Heart right ventricle (tissue), 16 donors: ENCODE measurements at regions not wholly inside any gene's neighbourhood (a gene's known extent, or its start where the extent isn't known, plus 50 kb on each side); places are given as distances from the start of the nearest gene placed in this dataset.

Experiments used
- ATAC-seq, 8 donors: fragments of 200-7000 bp; cut with Tn5 transposase; one replicate each; pipeline ENCODE4 v1.9.1; 2020; ENCODE audit warnings: mild to moderate bottlenecking in 8 of 8, moderate library complexity in 8 of 8, moderate number of reproducible peaks in 1 of 8
- DNase-seq, 2 donors: peaks; one replicate each; pipeline ENCODE4 v3.0.0-alpha.2; 2020
- H3K27ac ChIP-seq, 10 donors: fragments of 200-600 bp; sonication (generic) in 2 of 10; one replicate each; pipeline versions ENCODE4 v1.5.0 to v1.8.0; 2020 to 2022; ENCODE audit warnings: mild to moderate bottlenecking in 3 of 10
- H3K27me3 ChIP-seq, 7 donors: fragments of 200-600 bp; one replicate each; pipeline ENCODE4 v1.8.0; 2021 to 2022; ENCODE audit warnings: mild to moderate bottlenecking in 2 of 7
- H3K36me3 ChIP-seq, 9 donors: fragments of 200-600 bp; sonication (generic) in 1 of 9; one replicate each; pipeline versions ENCODE4 v1.5.0 to v1.8.0; 2020 to 2022; ENCODE audit warnings: mild to moderate bottlenecking in 2 of 9
- H3K4me1 ChIP-seq, 9 donors: fragments of 200-600 bp; sonication (generic) in 1 of 9; one replicate each; pipeline versions ENCODE4 v1.5.0 to v1.8.0; 2020 to 2022; ENCODE audit warnings: mild to moderate bottlenecking in 4 of 9
- H3K4me3 ChIP-seq, 10 donors: fragments of 200-600 bp; sonication (generic) in 2 of 10; one replicate each; pipeline versions ENCODE4 v1.5.0 to v1.8.0; 2020 to 2022; ENCODE audit warnings: mild to moderate bottlenecking in 7 of 10, moderate library complexity in 2 of 10
- H3K9me3 ChIP-seq, 11 donors: fragments of 200-600 bp in 10 of 11; sonication (generic) in 2 of 11; one replicate each; pipeline versions ENCODE4 v1.5.0 to v1.8.0; 2013 to 2022; ENCODE audit warnings: mild to moderate bottlenecking in 2 of 11, control low read depth in 1 of 11, moderate library complexity in 1 of 11
- CTCF ChIP-seq, 9 donors: fragments of 200-600 bp; sonication (generic) in 2 of 9; IDR thresholded peaks; one replicate each; pipeline versions ENCODE4 v1.5.0 to v1.8.0; 2021 to 2022; ENCODE audit warnings: antibody characterized with exemption in 9 of 9, mild to moderate bottlenecking in 5 of 9, moderate library complexity in 1 of 9
- WGBS, 2 donors: extraction: QIAGEN DNeasy Blood & Tissue Kit; methylation state at CpG; one replicate each; pipeline ENCODE4 v1.1.7; 2013; ENCODE audit warnings: inconsistent platforms in 1 of 2; 5-methylcytosine and 5-hydroxymethylcytosine counted together
- intact Hi-C, 10 donors: fragments of 100-400 bp; cut with DNase I; formaldehyde crosslinking; loops; one replicate each; pipeline versions ENCODE4 v1.11.1 to v1.14.2; 2022
- donor health status: Arrhythmogenic right ventricular cardiomyopathy.
- donor health status: ischemic (EF 13 %, LVEDD 7.1; RV severe dilation, severe dysfunction).
- donor health status: healthy with polysubstance abuse.
- donor health status: DM: no; HTN: yes; CAD: no.
- donor health status: DM: no; HTN: no; CAD: no.
- donor health status: ischemic (EF 25% LVEDD 6.9; RV normal size, moderate dysfunction).
- donor health status: ischemic (EF 25% LVEDD 5.7; RV mildly dilated, moderate dysfunction).
- donor health status: healthy.
- donor health status: DM: yes; HTN: yes; CAD: no.
- donor health status: Ischemic cardiomyopathy.
- donor health status: ischemic (EF 35%, LVEDD 5.7; RV mildly dilated, moderate dysfunction).
- donor health status: nonischemic (EF 11% LVEDD 7.7; RV severe dilation, severe dysfunction).
- donor health status: DM: yes; HTN: yes; CAD: no.
- donor health status: PGD.
- donor health status: ischemic (EF 29% LVEDD 5.4; RV normal size, mild dysfunction).
- donor health status: nonischemic (EF 23%, LVEDD 6.1; RV moderate dilation, normal function).

- WGBS, 2 donors: 91 to 93% methylated on average over 1 of the region's 1 CpG
- no peaks in the 10 kb centered on the region for H3K27me3 ChIP-seq
- no peaks in the 10 kb centered on the region for H3K36me3 ChIP-seq
- TF ChIP-seq CTCF (IDR thresholded peaks at IDR 0.05): no peak
- no peak for ATAC-seq
- H3K9me3 ChIP-seq: no peaks in the 10 kb centered on the region
- DNase-seq: no peak
- intact Hi-C loops: no loop called here
- H3K4me1 ChIP-seq: no peaks in the 10 kb centered on the region
- H3K4me3 ChIP-seq: no peak overlapping the region
- H3K27ac ChIP-seq: no peak overlapping the region
Observed at GRCh38 chr7:21198921-21199320, 229.0 kb upstream of the SP4 start.

- 69% methylated on average over 7 of the region's 7 CpGs for WGBS, 2 donors
- no peak for TF ChIP-seq CTCF (IDR thresholded peaks at IDR 0.05)
- intact Hi-C loops: no loop called here
- DNase-seq: no peak
- Histone ChIP-seq H3K9me3 (no peaks in the 10 kb centered on the region), H3K4me1 (no peaks in the 10 kb centered on the region), H3K36me3 (no peaks in the 10 kb centered on the region), H3K27me3 (no peaks in the 10 kb centered on the region), H3K27ac (no peak overlapping the region), H3K4me3 (no peak overlapping the region)
- no peak for ATAC-seq
Observed at GRCh38 chr7:21200503-21200902, 227.4 kb upstream of the SP4 start.

GRCh38 chr7:21214657-21215056 lies 213.2 kb upstream of the SP4 start:
- Histone ChIP-seq H3K27me3 (peaks cover 0 to 7% (median 0%) of the 10 kb centered on the region in 7 donors), H3K4me3 (no peak overlapping the region), H3K36me3 (no peaks in the 10 kb centered on the region), H3K9me3 (no peaks in the 10 kb centered on the region), H3K27ac (no peak overlapping the region), H3K4me1 (no peaks in the 10 kb centered on the region)
- no peak for TF ChIP-seq CTCF (IDR thresholded peaks at IDR 0.05)
- intact Hi-C loops: no loop called here
- 46 to 96% methylated on average over 1 of the region's 1 CpG for WGBS, 2 donors
- DNase-seq (no peak), ATAC-seq (no peak)

GRCh38 chr7:21215307-21215706 lies 212.6 kb upstream of the SP4 start:
- no peaks in the 10 kb centered on the region for H3K9me3 ChIP-seq
- DNase-seq: no peak
- H3K4me1 ChIP-seq: no peaks in the 10 kb centered on the region
- WGBS, 2 donors: 89 to 92% methylated on average over 1 of the region's 1 CpG
- peaks cover 0 to 4% (median 0%) of the 10 kb centered on the region in 7 donors for H3K27me3 ChIP-seq
- intact Hi-C loops: no loop called here
- no peak for TF ChIP-seq CTCF (IDR thresholded peaks at IDR 0.05)
- no peak for ATAC-seq
- H3K4me3 ChIP-seq: no peak overlapping the region
- H3K27ac ChIP-seq: no peak overlapping the region
- H3K36me3 ChIP-seq: no peaks in the 10 kb centered on the region

- Histone ChIP-seq H3K27me3 (peaks cover 0 to 4% (median 0%) of the 10 kb centered on the region in 7 donors), H3K36me3 (no peaks in the 10 kb centered on the region), H3K27ac (no peak overlapping the region), H3K4me3 (no peak overlapping the region), H3K9me3 (no peaks in the 10 kb centered on the region), H3K4me1 (no peaks in the 10 kb centered on the region)
- ATAC-seq: no peak
- DNase-seq: no peak
- no peak for TF ChIP-seq CTCF (IDR thresholded peaks at IDR 0.05)
- WGBS, 2 donors: 43 to 87% methylated on average over 1 of the region's 1 CpG
- intact Hi-C loops: no loop called here
Observed at GRCh38 chr7:21217365-21217764, 210.5 kb upstream of the SP4 start.
